ENCODE measurements at regions not wholly inside any gene's neighbourhood (a gene's known extent, or its start where the extent isn't known, plus 50 kb on each side); places are given as distances from the start of the nearest gene placed in this dataset.

- ATAC-seq = no peak
These were observed 752.8 kb downstream of the CBLN4 start for GRCh38 chr20:55252521-55252920.

- ATAC-seq = no peak
These were observed 754.1 kb downstream of the CBLN4 start for GRCh38 chr20:55251170-55251569.

GRCh38 chr20:55242853-55243252 lies 762.5 kb downstream of the CBLN4 start:
- no peak for ATAC-seq

- ATAC-seq = no peak
These were observed 763.9 kb downstream of the DOK5 start for GRCh38 chr20:55239269-55239668.

DNA sequence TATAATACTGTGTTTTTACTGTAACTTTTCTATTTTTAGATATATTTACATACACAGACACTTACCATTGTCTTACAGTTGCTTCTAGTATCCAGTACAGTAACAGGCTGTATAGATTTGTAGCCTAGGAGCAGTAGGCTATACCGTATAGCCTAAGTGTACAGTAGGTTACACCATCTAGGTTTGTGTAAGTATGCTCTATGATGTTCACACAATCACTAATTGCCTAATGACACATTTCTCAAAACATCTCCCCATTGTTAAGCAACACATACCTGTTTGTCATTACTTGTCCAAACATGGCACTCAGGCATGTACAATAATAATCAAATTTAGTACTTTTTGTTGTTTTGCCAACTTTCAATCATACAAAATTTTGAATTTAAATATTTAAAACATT lies 757.3 kb downstream of the DOK5 start:
- ATAC-seq = peak; percentile 52

DNA sequence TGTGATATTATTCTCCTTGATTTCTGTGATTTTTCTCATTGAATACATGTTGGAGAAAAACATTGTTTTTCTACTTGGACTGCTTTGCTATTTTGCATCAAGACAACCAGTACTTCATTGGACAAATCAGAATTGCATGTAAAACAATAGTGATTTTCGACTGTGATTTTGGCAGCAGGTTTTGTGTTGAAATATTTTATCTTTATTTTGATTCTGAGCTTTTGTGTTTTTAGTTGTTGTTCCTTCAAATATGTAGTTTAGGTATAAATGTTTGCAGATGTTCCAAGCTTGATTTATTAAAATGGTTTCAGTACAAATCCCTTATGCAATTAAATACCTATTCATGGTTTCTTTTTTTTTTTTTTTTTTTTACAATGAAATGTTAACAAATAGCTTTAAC lies 754.1 kb downstream of the DOK5 start:
- ATAC-seq = no peak

- peak; percentile 61 for ATAC-seq
These were observed 741.3 kb downstream of the DOK5 start for GRCh38 chr20:55216525-55217242.

GRCh38 chr20:55213653-55214052 lies 738.3 kb downstream of the DOK5 start:
- ATAC-seq = no peak

- no peak for ATAC-seq
These were observed 736.1 kb downstream of the DOK5 start for GRCh38 chr20:55211481-55211880.

DNA sequence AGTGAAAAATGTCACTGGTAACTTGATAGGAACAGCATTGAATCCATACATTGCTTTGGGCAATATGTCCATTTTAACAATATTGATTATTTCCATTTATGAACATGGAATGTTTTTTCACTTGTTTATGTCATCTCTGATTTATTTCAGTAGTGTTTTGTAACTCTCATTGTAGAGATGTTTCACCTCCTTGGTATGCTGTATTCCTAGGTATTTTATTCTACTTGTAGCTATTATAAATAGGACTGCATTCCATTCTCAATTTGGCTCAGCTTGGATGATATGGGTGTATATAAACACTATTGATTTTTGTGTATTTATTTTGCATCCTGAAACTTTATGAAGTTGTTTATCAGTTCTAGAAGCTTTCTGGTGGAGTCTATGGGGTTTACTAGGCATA lies 730.3 kb downstream of the DOK5 start:
- ATAC-seq = no peak

DNA sequence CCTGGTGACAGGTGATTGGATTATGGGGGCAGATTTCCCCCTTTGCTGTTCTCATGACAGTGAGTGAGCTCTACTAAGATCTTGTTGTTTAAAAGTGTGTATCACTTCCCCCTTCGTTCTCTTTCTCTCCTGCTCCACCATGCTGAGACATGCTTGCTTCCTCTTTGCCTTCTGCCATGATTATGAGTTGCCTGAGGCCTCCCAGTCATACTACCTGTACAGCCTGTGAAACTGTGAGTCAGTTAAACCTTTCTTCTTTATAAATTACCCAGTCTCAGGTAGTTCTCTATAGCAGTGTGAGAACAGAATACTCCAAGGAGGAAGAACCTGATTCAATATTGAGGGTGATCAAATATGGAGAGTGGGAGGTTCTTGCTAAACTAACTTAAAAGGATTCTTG lies 724.9 kb downstream of the DOK5 start:
- ATAC-seq = peak; percentile 98

DNA sequence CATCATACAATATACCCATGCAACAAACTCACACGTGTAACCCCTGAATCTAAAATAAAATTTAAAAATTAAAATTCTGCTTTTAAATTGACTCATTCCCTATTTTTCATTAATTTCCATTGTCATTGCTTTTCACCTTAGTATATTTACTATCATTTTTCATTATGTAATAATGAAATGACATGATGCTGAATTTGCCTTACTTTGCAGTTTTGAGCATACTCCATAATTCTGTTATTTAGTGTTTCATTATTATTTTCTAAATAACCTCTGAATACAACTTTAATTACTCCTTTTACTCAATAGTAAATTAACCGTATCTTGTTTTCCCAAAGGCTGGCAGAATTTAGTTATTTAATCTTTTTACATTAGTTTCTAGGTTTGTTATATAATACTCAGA lies 719.6 kb downstream of the DOK5 start:
- no peak for ATAC-seq

DNA sequence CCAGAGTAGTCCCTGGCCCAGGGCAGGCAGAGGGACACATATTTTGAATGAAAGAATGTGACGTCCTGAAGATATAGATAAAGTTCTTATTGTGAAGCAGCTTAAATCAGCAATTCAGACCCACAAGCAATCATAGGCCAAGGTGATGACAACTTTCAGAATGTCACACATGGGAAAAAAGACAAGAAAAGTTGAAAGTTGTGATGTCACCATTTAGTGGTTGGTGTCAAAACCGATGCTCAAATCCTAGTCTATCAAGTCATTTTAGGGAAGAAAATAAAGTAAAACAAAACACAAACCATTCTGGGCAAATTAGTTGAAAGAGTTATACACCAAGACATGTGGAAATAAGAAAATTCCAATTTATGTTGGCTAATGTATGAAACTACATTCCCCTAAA lies 710.8 kb downstream of the DOK5 start:
- no peak for ATAC-seq

DNA sequence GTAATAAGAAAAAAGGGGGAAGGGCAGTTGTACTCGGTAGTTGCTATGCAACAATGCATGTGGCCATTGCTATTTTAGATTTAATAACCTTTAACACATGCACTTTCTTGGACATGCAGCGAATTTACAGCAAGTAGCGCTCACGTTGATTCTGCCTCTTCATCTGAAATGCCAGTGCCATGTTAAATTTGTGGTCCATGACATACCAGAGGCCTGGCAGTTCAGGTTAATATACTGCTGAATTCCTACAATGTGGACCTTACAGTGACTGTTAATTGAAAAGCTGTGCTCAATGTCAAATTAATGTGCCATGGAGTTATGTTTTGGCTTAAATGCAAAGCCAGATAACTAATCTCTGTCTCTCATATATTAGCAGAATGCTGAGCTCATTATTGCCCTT lies 699.7 kb downstream of the DOK5 start:
- ATAC-seq = no peak

DNA sequence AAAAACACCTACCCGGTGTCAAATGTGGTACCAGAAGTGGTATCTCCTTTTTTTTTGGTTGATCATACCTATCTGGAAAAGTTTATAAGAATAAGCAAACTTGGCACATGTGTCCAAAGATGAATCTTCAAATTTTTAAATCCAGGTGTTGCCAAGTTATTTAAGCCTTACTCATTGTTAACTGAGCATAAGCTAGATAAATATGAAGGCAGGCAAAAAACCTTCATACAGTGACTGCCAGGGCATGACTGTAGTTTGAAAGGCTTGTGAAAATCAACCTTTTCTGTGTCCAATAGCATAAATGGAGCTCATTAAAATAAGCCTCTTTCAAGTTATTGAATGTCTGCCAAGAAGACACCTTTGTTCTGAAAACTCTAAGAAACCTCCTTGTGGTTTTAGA lies 699.2 kb downstream of the DOK5 start:
- peak; percentile 43 for ATAC-seq

- no peak for ATAC-seq
These were observed 698.8 kb downstream of the DOK5 start for GRCh38 chr20:55174172-55174571.

DNA sequence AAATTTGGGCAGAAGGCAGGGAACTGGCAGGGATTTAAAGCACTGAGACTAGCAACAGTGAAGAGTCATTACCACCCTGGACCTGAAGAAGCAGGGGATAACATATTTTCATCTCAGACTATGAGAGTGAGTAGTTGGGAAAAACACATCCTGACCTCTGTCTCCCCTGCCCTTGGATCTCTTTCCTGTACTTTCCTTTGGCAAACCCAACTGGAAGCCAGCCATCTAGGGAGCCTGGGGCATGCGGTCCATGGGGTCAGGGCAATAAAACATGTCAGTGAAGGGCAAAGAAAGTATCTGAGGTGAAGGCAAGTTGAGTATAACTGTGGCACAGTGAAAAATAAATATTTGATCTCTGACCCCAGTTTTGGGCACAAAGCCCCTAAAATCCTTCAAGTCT lies 698.2 kb downstream of the DOK5 start:
- ATAC-seq = no peak

DNA sequence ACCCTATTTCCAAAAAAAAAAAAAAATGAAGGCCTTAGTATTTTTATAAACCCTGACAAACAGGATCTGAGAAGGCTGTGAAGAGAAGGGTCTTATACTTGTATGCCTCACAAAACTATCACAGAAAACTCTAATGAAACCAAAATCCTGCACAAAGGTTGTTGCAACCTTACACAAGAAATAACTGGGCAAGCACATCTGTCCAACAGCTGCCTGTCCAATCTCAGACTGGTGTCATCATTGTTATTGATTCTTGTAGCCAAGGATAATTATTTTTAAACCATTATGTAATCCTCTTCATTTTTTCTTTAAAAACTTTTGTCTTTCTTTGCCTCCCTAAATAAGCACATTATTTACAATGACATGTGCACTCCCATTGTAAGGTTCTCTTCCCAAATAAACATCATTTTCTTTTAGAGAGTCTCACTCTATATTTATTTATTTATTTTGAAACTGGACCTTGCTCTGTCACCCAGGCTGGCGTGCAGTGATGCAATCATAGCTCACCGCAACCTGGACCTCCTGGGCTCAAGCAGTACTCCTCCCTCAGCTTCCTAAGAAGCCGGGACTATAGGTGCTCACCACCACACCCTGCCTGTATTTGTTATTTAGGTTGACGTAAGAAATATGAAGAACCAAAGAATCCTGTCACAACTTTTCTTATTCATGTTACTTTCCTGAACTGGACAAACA lies 697.1 kb downstream of the DOK5 start:
- ATAC-seq = no peak

DNA sequence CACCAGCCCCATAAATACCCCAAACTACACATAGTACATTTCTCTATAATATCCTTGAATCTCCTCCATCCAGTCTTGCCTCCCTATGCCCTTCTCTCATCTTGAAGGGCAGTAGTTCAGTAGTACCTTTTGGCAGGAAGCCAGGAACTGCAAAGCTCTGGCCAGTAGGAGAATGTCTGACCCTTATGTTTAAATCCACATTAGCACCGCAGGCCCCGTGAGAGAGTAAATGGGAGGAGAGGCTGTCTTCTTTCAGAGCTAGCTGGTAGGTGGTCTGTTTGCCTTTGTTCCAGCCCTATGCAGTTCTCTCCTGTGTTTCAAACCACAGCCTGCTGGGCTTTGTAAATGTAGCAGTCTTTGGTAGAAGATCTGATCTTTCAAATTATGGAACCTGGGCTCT lies 690.7 kb downstream of the DOK5 start:
- ATAC-seq = no peak

- ATAC-seq = no peak
These were observed 685.6 kb downstream of the DOK5 start for GRCh38 chr20:55160996-55161395.

DNA sequence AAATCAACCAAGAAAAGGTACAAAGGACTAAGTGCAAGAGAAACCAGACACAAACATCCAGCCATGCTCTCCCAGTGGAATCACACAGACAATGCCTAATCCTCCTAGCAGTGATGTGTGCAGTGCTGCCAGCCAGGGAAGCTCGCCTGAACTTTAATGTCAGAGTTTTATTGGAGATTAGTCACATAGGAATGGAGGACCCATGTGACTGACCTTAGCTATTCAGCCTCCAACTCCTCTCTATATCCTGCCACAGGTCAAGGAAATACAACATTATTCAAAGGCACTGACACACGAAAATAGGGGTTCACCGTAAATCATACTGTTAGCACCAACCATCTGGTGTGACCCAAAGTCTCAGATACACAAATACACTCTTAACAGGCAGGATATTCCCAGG lies 684.6 kb downstream of the DOK5 start:
- no peak for ATAC-seq

DNA sequence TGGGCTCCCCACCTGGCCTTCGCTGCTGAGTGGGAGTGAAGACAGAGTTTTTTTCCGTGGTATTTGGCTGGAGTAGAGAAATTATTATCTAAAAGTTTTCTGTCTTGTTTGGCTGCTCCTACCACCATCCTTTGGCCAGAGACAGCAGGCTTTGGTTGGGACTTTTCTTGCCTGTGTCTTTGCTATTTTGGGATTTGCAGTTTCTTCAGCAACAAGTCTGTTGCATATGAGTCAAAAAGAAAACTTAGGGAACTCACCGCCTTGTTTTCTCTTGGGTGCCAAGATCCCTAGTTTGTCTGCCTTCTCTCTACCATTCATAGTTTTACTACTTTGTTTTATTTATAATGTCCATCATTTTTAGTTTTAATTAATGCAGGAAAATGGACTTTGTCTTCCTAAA lies 683.8 kb downstream of the DOK5 start:
- ATAC-seq = no peak

DNA sequence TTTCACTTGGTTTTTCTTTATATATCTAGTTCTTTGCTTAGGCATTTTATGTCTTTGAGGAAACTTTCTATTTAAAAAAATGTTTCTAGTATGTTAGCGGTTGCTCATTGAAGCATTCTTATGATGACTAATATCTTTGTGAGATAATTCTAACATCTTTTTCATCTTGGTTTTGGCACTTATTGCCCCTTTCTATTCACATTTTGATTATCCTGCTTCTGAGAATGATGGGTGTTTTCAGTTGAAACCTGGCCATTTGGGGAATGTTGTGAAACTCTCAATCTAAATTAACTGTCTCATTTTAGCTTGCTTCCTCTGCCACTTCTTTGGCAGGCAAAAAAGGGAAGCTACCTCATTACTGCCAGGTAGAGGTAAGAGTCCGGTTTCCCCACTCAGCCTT lies 683.1 kb downstream of the DOK5 start:
- no peak for ATAC-seq

DNA sequence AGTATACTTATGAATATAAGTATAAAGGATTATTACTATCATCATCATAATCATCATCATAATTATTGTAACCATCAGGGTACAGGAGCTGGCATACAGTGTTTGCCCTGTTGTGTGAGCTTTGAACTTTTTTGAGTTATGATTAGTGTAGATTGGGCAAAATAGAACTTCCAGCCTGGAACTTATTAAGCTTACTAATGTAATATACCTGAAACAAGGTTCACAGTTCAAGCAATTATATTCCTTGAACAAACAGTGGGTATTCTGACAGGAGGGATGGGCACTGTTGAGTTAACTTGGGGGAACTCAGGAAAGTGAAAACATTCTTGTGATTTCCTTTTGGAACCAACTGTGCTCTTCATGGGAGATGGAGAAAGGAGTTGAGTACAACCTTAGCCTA lies 680.0 kb downstream of the DOK5 start:
- ATAC-seq = no peak

Measured in esophagus mucosa (tissue), 1 donor.